Thoracic aorta (tissue), 2 donors: ENCODE measurements at regions not wholly inside any gene's neighbourhood (a gene's known extent, or its start where the extent isn't known, plus 50 kb on each side); places are given as distances from the start of the nearest gene placed in this dataset.

Experiments used
- ATAC-seq: fragments of 150-250 bp; one replicate; pipeline ENCODE4 v1.8.0; 2017; ENCODE audit warnings: low read depth; ENCODE audit not compliant: insufficient number of reproducible peaks, low FRiP score
- DNase-seq: peaks from one replicate; pipeline ENCODE4 v3.0.0-alpha.2; 2020; ENCODE audit warnings: low spot score
- H3K27ac ChIP-seq, 2 donors: fragments of 200-600 bp; sonication (generic); 1 replicate in 1 of 2; 2 replicates in 1 of 2; pipeline ENCODE4 v1.5.1; 2016; ENCODE audit warnings: mild to moderate bottlenecking in 2 of 2, moderate library complexity in 2 of 2
- H3K27me3 ChIP-seq: fragments of 200-600 bp; sonication (generic); replicated peaks from 2 replicates; pipeline ENCODE4 v1.6.0; 2016; ENCODE audit warnings: mild to moderate bottlenecking; ENCODE audit not compliant: insufficient read depth
- H3K36me3 ChIP-seq: fragments of 200-600 bp; sonication (generic); one replicate; pipeline ENCODE4 v1.5.1; 2016
- H3K4me1 ChIP-seq, 2 donors: fragments of 200-600 bp; sonication (generic); 1 replicate in 1 of 2; 2 replicates in 1 of 2; pipeline versions ENCODE4 v1.5.1 to v1.6.0; 2016; ENCODE audit warnings: low read depth in 2 of 2, mild to moderate bottlenecking in 1 of 2; ENCODE audit not compliant: control insufficient read depth in 1 of 2
- H3K4me3 ChIP-seq: fragments of 200-600 bp; sonication (generic); 2 replicates; pipeline ENCODE4 v1.5.1; 2016; ENCODE audit warnings: mild to moderate bottlenecking
- H3K9me3 ChIP-seq: fragments of 200-600 bp; sonication (generic); 2 replicates; pipeline ENCODE4 v1.5.1; 2016
- TF ChIP-seq, protein P1 (sequence below): fragments of 200-600 bp; sonication (generic); IDR thresholded peaks from one replicate; pipeline ENCODE4 v1.5.1; 2019; ENCODE audit warnings: antibody characterized with exemption

DNA sequence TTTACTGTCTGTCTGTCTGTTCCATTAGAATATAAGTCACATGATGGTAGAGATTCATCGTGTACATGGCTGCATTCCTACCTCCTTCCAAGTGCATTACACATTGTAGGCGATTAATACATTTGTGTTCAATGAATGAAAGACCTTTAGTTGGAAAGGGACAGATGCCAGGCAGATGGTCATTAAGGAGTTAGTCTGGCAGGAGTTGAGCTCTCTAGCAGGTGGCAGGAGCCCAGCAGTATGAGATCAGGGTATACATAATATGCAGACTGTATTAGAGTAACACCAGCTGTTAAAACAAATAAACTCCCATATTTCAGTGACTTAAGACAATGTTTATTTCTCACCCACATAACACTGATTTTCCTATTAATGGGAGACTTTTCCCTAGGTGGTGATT, 147.7 kb upstream of the LARGE1 start:
- TF ChIP-seq, protein P1, sequence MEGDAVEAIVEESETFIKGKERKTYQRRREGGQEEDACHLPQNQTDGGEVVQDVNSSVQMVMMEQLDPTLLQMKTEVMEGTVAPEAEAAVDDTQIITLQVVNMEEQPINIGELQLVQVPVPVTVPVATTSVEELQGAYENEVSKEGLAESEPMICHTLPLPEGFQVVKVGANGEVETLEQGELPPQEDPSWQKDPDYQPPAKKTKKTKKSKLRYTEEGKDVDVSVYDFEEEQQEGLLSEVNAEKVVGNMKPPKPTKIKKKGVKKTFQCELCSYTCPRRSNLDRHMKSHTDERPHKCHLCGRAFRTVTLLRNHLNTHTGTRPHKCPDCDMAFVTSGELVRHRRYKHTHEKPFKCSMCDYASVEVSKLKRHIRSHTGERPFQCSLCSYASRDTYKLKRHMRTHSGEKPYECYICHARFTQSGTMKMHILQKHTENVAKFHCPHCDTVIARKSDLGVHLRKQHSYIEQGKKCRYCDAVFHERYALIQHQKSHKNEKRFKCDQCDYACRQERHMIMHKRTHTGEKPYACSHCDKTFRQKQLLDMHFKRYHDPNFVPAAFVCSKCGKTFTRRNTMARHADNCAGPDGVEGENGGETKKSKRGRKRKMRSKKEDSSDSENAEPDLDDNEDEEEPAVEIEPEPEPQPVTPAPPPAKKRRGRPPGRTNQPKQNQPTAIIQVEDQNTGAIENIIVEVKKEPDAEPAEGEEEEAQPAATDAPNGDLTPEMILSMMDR, result no peak
- H3K9me3 ChIP-seq, result no peaks in the 10 kb centered on the region
- no peak for ATAC-seq
- no peaks in the 10 kb centered on the region for H3K36me3 ChIP-seq
- no peak overlapping the region for H3K4me3 ChIP-seq
- H3K27me3 ChIP-seq, result no peaks in the 10 kb centered on the region
- H3K4me1 ChIP-seq, result no peaks in the 10 kb centered on the region
- no peak for DNase-seq
- no peak overlapping the region for H3K27ac ChIP-seq

DNA sequence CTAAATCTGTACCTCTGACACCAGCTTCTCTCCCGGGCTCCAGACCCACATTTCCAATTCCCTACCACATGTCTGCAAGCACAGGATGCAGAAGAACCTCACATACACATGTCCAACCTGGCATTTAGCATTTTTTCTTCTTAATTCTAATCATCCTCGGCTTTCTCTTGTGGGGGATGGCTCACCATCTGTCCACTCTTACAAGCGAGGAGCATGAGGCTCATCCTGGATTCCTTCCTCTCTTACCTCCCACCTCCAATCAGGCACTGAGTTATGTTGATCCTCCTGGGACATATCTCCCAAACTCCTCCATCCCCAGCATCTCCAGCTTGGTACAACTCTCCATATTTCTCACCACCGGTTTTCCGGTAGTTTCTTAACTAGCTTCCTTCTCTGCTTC, 149.8 kb upstream of the LARGE1 start:
- Histone ChIP-seq H3K4me3 (no peak overlapping the region), H3K27ac (no peak overlapping the region), H3K9me3 (no peaks in the 10 kb centered on the region), H3K4me1 (no peaks in the 10 kb centered on the region), H3K27me3 (no peaks in the 10 kb centered on the region), H3K36me3 (no peaks in the 10 kb centered on the region)
- ATAC-seq (no peak), DNase-seq (no peak)
- TF ChIP-seq, protein P1, result no peak

DNA sequence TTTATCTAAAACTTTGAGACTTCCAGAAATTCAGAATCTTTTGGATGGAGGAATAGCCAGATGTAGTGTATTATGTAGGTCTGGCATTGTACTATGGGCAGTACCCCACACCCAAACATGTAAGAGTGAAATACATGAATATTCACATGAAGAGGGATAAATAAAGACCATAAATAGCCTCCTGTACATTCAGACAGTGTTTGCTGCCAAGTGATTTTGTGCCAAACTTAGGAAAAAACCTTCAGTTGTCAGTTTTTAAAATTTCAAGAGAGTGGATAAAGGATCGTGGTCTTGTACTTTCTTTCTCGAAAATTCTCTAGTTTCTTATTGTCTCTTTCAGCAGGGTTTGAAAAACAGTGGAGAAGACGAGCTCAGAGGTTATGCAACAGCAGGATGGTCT, 150.3 kb upstream of the LARGE1 start:
- Histone ChIP-seq H3K9me3 (no peaks in the 10 kb centered on the region), H3K4me3 (no peak overlapping the region), H3K27ac (no peak overlapping the region), H3K36me3 (no peaks in the 10 kb centered on the region), H3K27me3 (no peaks in the 10 kb centered on the region), H3K4me1 (no peaks in the 10 kb centered on the region)
- ATAC-seq, result no peak
- TF ChIP-seq, protein P1, result no peak
- DNase-seq, result no peak

DNA sequence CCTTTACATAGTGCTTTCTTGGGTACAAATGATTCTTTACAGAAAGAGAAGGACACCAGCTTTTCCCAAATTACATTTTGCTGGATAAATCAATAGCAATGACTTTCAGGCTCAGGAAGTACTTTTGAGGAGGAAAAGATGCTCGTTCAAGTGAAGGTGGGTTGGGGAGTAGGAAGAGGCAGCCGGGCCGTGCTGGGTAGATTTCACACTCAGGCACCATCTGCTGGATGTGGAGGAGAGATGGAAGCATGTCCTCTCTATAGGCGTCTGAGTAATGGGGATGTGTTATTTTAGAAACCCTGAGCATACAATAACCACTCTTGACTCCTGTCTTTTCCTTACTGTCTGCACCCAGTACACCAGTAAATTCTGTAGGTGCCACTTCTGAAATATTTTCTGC, 152.3 kb upstream of the LARGE1 start:
- H3K27me3 ChIP-seq, result no peaks in the 10 kb centered on the region
- H3K4me1 ChIP-seq, result no peaks in the 10 kb centered on the region
- H3K4me3 ChIP-seq, result no peak overlapping the region
- H3K36me3 ChIP-seq, result no peaks in the 10 kb centered on the region
- TF ChIP-seq, protein P1, result no peak
- H3K9me3 ChIP-seq, result no peaks in the 10 kb centered on the region
- DNase-seq (no peak), ATAC-seq (no peak)
- no peak overlapping the region for H3K27ac ChIP-seq

DNA sequence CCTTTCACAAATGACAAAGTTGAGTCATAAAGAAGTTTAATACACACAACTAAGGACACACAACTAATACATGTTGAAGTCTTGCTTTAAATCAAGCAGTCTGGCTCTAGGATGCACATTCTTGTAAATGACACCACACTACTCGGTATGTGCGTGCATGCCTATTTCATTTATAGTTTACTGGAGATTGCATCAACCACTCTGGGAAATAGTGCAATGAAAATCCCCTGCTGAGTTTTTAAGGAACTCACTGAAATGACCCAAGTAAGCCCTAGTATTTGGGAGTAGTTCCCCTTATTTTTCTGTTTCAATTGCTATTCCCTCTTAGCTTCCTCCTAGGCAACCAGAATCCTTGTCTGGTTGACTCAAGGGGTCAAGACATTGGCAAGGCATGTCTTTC, 160.2 kb upstream of the LARGE1 start:
- H3K4me3 ChIP-seq, result no peak overlapping the region
- H3K9me3 ChIP-seq, result no peaks in the 10 kb centered on the region
- DNase-seq (no peak), ATAC-seq (no peak)
- H3K4me1 ChIP-seq, result no peaks in the 10 kb centered on the region
- no peaks in the 10 kb centered on the region for H3K27me3 ChIP-seq
- TF ChIP-seq, protein P1, result no peak
- no peaks in the 10 kb centered on the region for H3K36me3 ChIP-seq
- no peak overlapping the region for H3K27ac ChIP-seq
